H1 (cell line): ENCODE measurements at regions not wholly inside any gene's neighbourhood (a gene's known extent, or its start where the extent isn't known, plus 50 kb on each side); places are given as distances from the start of the nearest gene placed in this dataset.

Experiments used
- CBX8 ChIP-seq: fragments of 300-800, 300-1000 bp; sonication (generic); IDR thresholded peaks from 2 replicates; pipeline ENCODE4 v1.7.1; 2016; ENCODE audit warnings: low read depth, low read length, borderline replicate concordance
- CHD1 ChIP-seq: IDR thresholded peaks from 2 replicates; pipeline ENCODE4 v1.6.1; 2012; ENCODE audit warnings: low read depth, low read length, improper control_type of control experiment
- HDAC6 ChIP-seq: IDR thresholded peaks from one replicate; pipeline ENCODE4 v1.7.1; 2012; ENCODE audit warnings: low read depth, mild to moderate bottlenecking, inconsistent platforms, low read length, moderate library complexity
- JUN ChIP-seq: IDR thresholded peaks from 2 replicates; pipeline ENCODE4 v1.6.1; 2011; ENCODE audit warnings: low read depth, mild to moderate bottlenecking, improper control_type of control experiment, low read length
- JUND ChIP-seq: IDR thresholded peaks from 2 replicates; pipeline ENCODE4 v1.6.1; 2011; ENCODE audit warnings: mild to moderate bottlenecking, improper control_type of control experiment, low read length
- SIN3A ChIP-seq, 2 experiments: IDR thresholded peaks in 1 of 2; conservative IDR thresholded peaks in 1 of 2; 2 replicates each; pipeline ENCODE4 v1.6.1; 2011 to 2012; ENCODE audit warnings: low read length in 2 of 2, improper control_type of control experiment in 1 of 2, low read depth in 1 of 2, mild to moderate bottlenecking in 1 of 2
- SIRT6 ChIP-seq: IDR thresholded peaks from one replicate; pipeline ENCODE4 v1.7.1; 2012; ENCODE audit warnings: low read length, inconsistent platforms
- TF ChIP-seq, protein P1 (sequence below): fragments of 300-600 bp; sonication (generic); IDR thresholded peaks from 2 replicates; pipeline ENCODE4 v1.7.1; 2012; ENCODE audit warnings: low read length, moderate library complexity, mild to moderate bottlenecking, inconsistent platforms; ENCODE audit not compliant: insufficient replicate concordance
- TF ChIP-seq, protein P2 (sequence below), 3 experiments: IDR thresholded peaks; 1 replicate in 2 of 3; 2 replicates in 1 of 3; pipeline versions ENCODE4 v1.5.1 to v1.6.1; 2011; ENCODE audit warnings: low read length in 3 of 3, mild to moderate bottlenecking in 3 of 3, inconsistent platforms in 2 of 3, low read depth in 1 of 3, moderate library complexity in 1 of 3; ENCODE audit not compliant: insufficient read depth in 1 of 3; ENCODE audit errors: control extremely low read depth in 1 of 3

DNA sequence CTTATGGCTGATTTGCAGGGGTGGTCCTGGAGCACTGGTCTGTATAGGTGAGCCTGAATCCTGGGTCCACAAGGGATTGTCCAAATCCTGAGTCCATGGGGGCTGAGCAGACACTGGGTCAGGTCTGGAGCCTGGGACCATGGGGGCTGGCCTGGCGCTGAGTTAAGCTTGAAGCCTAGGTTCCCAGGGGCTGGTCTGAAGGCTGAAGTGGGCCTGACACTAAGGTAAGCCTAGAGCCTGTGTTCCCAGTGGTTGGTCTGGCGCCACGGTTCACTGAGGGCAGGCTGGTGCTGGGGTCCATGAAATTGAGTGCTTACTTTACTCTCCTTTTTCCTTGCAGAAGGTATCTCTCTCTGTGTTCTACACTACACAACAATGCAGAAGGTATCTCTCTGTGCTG lies 155.8 kb downstream of the RBM46 start (continued):
- TF ChIP-seq, protein P1, sequence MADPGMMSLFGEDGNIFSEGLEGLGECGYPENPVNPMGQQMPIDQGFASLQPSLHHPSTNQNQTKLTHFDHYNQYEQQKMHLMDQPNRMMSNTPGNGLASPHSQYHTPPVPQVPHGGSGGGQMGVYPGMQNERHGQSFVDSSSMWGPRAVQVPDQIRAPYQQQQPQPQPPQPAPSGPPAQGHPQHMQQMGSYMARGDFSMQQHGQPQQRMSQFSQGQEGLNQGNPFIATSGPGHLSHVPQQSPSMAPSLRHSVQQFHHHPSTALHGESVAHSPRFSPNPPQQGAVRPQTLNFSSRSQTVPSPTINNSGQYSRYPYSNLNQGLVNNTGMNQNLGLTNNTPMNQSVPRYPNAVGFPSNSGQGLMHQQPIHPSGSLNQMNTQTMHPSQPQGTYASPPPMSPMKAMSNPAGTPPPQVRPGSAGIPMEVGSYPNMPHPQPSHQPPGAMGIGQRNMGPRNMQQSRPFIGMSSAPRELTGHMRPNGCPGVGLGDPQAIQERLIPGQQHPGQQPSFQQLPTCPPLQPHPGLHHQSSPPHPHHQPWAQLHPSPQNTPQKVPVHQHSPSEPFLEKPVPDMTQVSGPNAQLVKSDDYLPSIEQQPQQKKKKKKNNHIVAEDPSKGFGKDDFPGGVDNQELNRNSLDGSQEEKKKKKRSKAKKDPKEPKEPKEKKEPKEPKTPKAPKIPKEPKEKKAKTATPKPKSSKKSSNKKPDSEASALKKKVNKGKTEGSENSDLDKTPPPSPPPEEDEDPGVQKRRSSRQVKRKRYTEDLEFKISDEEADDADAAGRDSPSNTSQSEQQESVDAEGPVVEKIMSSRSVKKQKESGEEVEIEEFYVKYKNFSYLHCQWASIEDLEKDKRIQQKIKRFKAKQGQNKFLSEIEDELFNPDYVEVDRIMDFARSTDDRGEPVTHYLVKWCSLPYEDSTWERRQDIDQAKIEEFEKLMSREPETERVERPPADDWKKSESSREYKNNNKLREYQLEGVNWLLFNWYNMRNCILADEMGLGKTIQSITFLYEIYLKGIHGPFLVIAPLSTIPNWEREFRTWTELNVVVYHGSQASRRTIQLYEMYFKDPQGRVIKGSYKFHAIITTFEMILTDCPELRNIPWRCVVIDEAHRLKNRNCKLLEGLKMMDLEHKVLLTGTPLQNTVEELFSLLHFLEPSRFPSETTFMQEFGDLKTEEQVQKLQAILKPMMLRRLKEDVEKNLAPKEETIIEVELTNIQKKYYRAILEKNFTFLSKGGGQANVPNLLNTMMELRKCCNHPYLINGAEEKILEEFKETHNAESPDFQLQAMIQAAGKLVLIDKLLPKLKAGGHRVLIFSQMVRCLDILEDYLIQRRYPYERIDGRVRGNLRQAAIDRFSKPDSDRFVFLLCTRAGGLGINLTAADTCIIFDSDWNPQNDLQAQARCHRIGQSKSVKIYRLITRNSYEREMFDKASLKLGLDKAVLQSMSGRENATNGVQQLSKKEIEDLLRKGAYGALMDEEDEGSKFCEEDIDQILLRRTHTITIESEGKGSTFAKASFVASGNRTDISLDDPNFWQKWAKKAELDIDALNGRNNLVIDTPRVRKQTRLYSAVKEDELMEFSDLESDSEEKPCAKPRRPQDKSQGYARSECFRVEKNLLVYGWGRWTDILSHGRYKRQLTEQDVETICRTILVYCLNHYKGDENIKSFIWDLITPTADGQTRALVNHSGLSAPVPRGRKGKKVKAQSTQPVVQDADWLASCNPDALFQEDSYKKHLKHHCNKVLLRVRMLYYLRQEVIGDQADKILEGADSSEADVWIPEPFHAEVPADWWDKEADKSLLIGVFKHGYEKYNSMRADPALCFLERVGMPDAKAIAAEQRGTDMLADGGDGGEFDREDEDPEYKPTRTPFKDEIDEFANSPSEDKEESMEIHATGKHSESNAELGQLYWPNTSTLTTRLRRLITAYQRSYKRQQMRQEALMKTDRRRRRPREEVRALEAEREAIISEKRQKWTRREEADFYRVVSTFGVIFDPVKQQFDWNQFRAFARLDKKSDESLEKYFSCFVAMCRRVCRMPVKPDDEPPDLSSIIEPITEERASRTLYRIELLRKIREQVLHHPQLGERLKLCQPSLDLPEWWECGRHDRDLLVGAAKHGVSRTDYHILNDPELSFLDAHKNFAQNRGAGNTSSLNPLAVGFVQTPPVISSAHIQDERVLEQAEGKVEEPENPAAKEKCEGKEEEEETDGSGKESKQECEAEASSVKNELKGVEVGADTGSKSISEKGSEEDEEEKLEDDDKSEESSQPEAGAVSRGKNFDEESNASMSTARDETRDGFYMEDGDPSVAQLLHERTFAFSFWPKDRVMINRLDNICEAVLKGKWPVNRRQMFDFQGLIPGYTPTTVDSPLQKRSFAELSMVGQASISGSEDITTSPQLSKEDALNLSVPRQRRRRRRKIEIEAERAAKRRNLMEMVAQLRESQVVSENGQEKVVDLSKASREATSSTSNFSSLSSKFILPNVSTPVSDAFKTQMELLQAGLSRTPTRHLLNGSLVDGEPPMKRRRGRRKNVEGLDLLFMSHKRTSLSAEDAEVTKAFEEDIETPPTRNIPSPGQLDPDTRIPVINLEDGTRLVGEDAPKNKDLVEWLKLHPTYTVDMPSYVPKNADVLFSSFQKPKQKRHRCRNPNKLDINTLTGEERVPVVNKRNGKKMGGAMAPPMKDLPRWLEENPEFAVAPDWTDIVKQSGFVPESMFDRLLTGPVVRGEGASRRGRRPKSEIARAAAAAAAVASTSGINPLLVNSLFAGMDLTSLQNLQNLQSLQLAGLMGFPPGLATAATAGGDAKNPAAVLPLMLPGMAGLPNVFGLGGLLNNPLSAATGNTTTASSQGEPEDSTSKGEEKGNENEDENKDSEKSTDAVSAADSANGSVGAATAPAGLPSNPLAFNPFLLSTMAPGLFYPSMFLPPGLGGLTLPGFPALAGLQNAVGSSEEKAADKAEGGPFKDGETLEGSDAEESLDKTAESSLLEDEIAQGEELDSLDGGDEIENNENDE, result no peak
- TF ChIP-seq, protein P2, sequence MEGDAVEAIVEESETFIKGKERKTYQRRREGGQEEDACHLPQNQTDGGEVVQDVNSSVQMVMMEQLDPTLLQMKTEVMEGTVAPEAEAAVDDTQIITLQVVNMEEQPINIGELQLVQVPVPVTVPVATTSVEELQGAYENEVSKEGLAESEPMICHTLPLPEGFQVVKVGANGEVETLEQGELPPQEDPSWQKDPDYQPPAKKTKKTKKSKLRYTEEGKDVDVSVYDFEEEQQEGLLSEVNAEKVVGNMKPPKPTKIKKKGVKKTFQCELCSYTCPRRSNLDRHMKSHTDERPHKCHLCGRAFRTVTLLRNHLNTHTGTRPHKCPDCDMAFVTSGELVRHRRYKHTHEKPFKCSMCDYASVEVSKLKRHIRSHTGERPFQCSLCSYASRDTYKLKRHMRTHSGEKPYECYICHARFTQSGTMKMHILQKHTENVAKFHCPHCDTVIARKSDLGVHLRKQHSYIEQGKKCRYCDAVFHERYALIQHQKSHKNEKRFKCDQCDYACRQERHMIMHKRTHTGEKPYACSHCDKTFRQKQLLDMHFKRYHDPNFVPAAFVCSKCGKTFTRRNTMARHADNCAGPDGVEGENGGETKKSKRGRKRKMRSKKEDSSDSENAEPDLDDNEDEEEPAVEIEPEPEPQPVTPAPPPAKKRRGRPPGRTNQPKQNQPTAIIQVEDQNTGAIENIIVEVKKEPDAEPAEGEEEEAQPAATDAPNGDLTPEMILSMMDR (IDR thresholded peaks at IDR 0.05; ENCODE audit: control extremely low read depth in 1 of 3, insufficient read depth in 1 of 3, low read depth in 1 of 3, low read length in 3 of 3), result no peak
- TF ChIP-seq HDAC6 (no peak), CHD1 (no peak), SIN3A (conservative IDR thresholded peaks at IDR 0.05 in 1 of 2, IDR thresholded peaks at IDR 0.05 in 1 of 2; ENCODE audit: low read depth in 1 of 2, low read length in 2 of 2) (no peak), JUN (no peak), JUND (no peak), CBX8 (no peak), SIRT6 (no peak)
